H1 (cell line): ENCODE measurements at regions not wholly inside any gene's neighbourhood (a gene's known extent, or its start where the extent isn't known, plus 50 kb on each side); places are given as distances from the start of the nearest gene placed in this dataset.
"Not testable (repeated sequence)": the region's sequence is repeated elsewhere in the genome, so short reads cannot be mapped to it uniquely, and the experiment has no call there.

Source experiments
- CTCF ChIP-seq, 3 experiments: IDR thresholded peaks; 1 replicate in 2 of 3; 2 replicates in 1 of 3; pipeline versions ENCODE4 v1.5.1 to v1.6.1; 2011; ENCODE audit warnings: low read length in 3 of 3, mild to moderate bottlenecking in 3 of 3, inconsistent platforms in 2 of 3, low read depth in 1 of 3, moderate library complexity in 1 of 3; ENCODE audit not compliant: insufficient read depth in 1 of 3; ENCODE audit errors: control extremely low read depth in 1 of 3
- EP300 ChIP-seq, 2 experiments: IDR thresholded peaks; 1 replicate in 1 of 2; 2 replicates in 1 of 2; pipeline ENCODE4 v1.6.1; 2011 to 2012; ENCODE audit warnings: low read depth in 2 of 2, low read length in 2 of 2, mild to moderate bottlenecking in 2 of 2, borderline replicate concordance in 1 of 2, inconsistent platforms in 1 of 2, moderate library complexity in 1 of 2
- HDAC6 ChIP-seq: IDR thresholded peaks from one replicate; pipeline ENCODE4 v1.7.1; 2012; ENCODE audit warnings: low read depth, mild to moderate bottlenecking, inconsistent platforms, low read length, moderate library complexity
- POLR2AphosphoS5 ChIP-seq: IDR thresholded peaks from 2 replicates; pipeline ENCODE4 v1.6.1; 2011; ENCODE audit warnings: low read depth, low read length
- RFX5 ChIP-seq: IDR thresholded peaks from 2 replicates; pipeline ENCODE4 v1.6.1; 2011; ENCODE audit warnings: low read depth, low read length, improper control_type of control experiment, borderline replicate concordance
- SUZ12 ChIP-seq: fragments of 200-600 bp; sonication (generic); IDR thresholded peaks from 2 replicates; pipeline ENCODE4 v1.6.1; 2012; ENCODE audit warnings: mild to moderate bottlenecking, inconsistent platforms, low read length, moderate library complexity, mixed read lengths

- TF ChIP-seq EP300 (IDR thresholded peaks at IDR 0.05; ENCODE audit: borderline replicate concordance in 1 of 2, low read depth in 2 of 2, low read length in 2 of 2); RFX5; CTCF (IDR thresholded peaks at IDR 0.05; ENCODE audit: control extremely low read depth in 1 of 3, insufficient read depth in 1 of 3, low read depth in 1 of 3, low read length in 3 of 3); HDAC6; SUZ12; POLR2AphosphoS5: not testable (repeated sequence)
Observed at GRCh38 chr6:75031102-75031501, 174.8 kb downstream of the COL12A1 start.
